Natural killer cell (primary cell): ENCODE measurements at regions not wholly inside any gene's neighbourhood (a gene's known extent, or its start where the extent isn't known, plus 50 kb on each side); places are given as distances from the start of the nearest gene placed in this dataset.

Experiments used
- ATAC-seq, 3 donors: fragments of 150-1000 bp in 2 of 3; fragments of 200-7000 bp in 1 of 3; cut with Tn5 transposase; 1 replicate in 1 of 3; 2 replicates in 2 of 3; pipeline ENCODE4 v1.10.0; 2021; ENCODE audit warnings: mild to moderate bottlenecking in 2 of 3, moderate library complexity in 2 of 3
- DNase-seq, 2 donors: peaks; one replicate each; pipeline versions ENCODE4 v3.0.0 to v3.0.0-alpha.2; 2013 to 2021; ENCODE audit warnings: mixed read lengths in 1 of 2
- H3K27ac ChIP-seq: one replicate; pipeline ENCODE4 v1.5.1; 2013; ENCODE audit warnings: mild to moderate bottlenecking, low read length
- H3K27me3 ChIP-seq: one replicate; pipeline ENCODE4 v1.6.1; 2013; ENCODE audit warnings: low read length; ENCODE audit not compliant: control insufficient read depth, insufficient read depth
- H3K36me3 ChIP-seq: one replicate; pipeline ENCODE4 v1.6.1; 2013; ENCODE audit warnings: low read length; ENCODE audit not compliant: control insufficient read depth, insufficient read depth
- H3K4me1 ChIP-seq: one replicate; pipeline ENCODE4 v1.6.1; 2013; ENCODE audit warnings: low read length; ENCODE audit not compliant: control insufficient read depth, insufficient read depth
- H3K4me3 ChIP-seq: one replicate; pipeline ENCODE4 v1.5.1; 2013; ENCODE audit warnings: low read length
- H3K9me3 ChIP-seq: one replicate; pipeline ENCODE4 v1.6.1; 2013; ENCODE audit warnings: low read length; ENCODE audit not compliant: control insufficient read depth, insufficient read depth
- H3K27ac Mint-ChIP-seq, 2 donors: one replicate each; pipeline ENCODE4 v1.8.0; 2022; ENCODE audit warnings: mild to moderate bottlenecking in 2 of 2, mixed read lengths in 2 of 2, moderate library complexity in 1 of 2
- H3K27me3 Mint-ChIP-seq, 2 donors: one replicate each; pipeline ENCODE4 v1.8.0; 2022; ENCODE audit warnings: low read depth in 2 of 2, mixed read lengths in 2 of 2
- H3K36me3 Mint-ChIP-seq: one replicate; pipeline ENCODE4 v1.8.0; 2022; ENCODE audit warnings: mixed read lengths
- H3K4me1 Mint-ChIP-seq, 2 donors: one replicate each; pipeline ENCODE4 v1.8.0; 2022; ENCODE audit warnings: mixed read lengths in 2 of 2
- H3K4me3 Mint-ChIP-seq: one replicate; pipeline ENCODE4 v1.8.0; 2022; ENCODE audit warnings: mild to moderate bottlenecking, moderate library complexity, mixed read lengths
- H3K9me3 Mint-ChIP-seq, 2 donors: one replicate each; pipeline ENCODE4 v1.8.0; 2022; ENCODE audit warnings: mixed read lengths in 2 of 2
- CTCF ChIP-seq: fragments of 200-600 bp; IDR thresholded peaks from one replicate; pipeline ENCODE4 v1.8.0; 2022; ENCODE audit warnings: antibody characterized with exemption
- WGBS: methylation state at CpG from one replicate; pipeline ENCODE4 v1.1.7; 2013; ENCODE audit warnings: missing lambda C conversion rate; ENCODE audit not compliant: insufficient coverage; 5-methylcytosine and 5-hydroxymethylcytosine counted together
- intact Hi-C: fragments of 100-400 bp; cut with micrococcal nuclease; formaldehyde crosslinking; loops from one replicate; pipeline ENCODE4 v1.14.2; 2022

- H3K9me3 ChIP-seq: no peaks in the 10 kb centered on the region
- Mint-ChIP-seq H3K4me1 (peaks cover 26 to 27% of the 10 kb centered on the region in 2 donors), H3K36me3 (no peaks in the 10 kb centered on the region), H3K27ac (no peak overlapping the region), H3K27me3 (no peaks in the 10 kb centered on the region), H3K4me3 (no peak overlapping the region), H3K9me3 (no peaks in the 10 kb centered on the region)
- no peaks in the 10 kb centered on the region for H3K27me3 ChIP-seq
- TF ChIP-seq CTCF: no peak
- DNase-seq (no peak), ATAC-seq (no peak)
- H3K4me1 ChIP-seq: peaks cover 23% of the 10 kb centered on the region
- WGBS: 63% methylated on average over 4 of the region's 4 CpGs
- no peak overlapping the region for H3K4me3 ChIP-seq
- intact Hi-C loops: no loop called here
- no peak overlapping the region for H3K27ac ChIP-seq
- H3K36me3 ChIP-seq: no peaks in the 10 kb centered on the region
Observed at GRCh38 chr2:62315476-62315875, 119.6 kb downstream of the B3GNT2 start.

GRCh38 chr2:62314291-62314690, 118.4 kb downstream of the B3GNT2 start:
- TF ChIP-seq CTCF: no peak
- Mint-ChIP-seq H3K4me3 (peak overlapping the region; percentile 83), H3K27me3 (no peaks in the 10 kb centered on the region), H3K4me1 (peaks cover 38 to 39% of the 10 kb centered on the region in 2 donors), H3K9me3 (no peaks in the 10 kb centered on the region), H3K27ac (peak overlapping the region; percentile 82 to 87), H3K36me3 (no peaks in the 10 kb centered on the region)
- peak in 1 of 2 donors; percentile 25 for DNase-seq
- Histone ChIP-seq H3K27me3 (no peaks in the 10 kb centered on the region), H3K27ac (peak overlapping the region; percentile 57), H3K4me3 (no peak overlapping the region), H3K36me3 (no peaks in the 10 kb centered on the region), H3K9me3 (no peaks in the 10 kb centered on the region), H3K4me1 (peaks cover 34% of the 10 kb centered on the region)
- intact Hi-C loops: no loop called here
- no peak for ATAC-seq
- WGBS: 0% methylated on average over 1 of the region's 2 CpGs

- Histone ChIP-seq H3K27me3 (no peaks in the 10 kb centered on the region), H3K4me1 (peaks cover 40% of the 10 kb centered on the region), H3K4me3 (no peak overlapping the region), H3K27ac (peak overlapping the region; percentile 57), H3K36me3 (no peaks in the 10 kb centered on the region), H3K9me3 (no peaks in the 10 kb centered on the region)
- no peaks in the 10 kb centered on the region for H3K36me3 Mint-ChIP-seq
- TF ChIP-seq CTCF: no peak
- WGBS: 48% methylated on average over 2 of the region's 3 CpGs
- H3K9me3 Mint-ChIP-seq: no peaks in the 10 kb centered on the region
- no peaks in the 10 kb centered on the region for H3K27me3 Mint-ChIP-seq
- H3K4me1 Mint-ChIP-seq: peaks cover 38 to 41% of the 10 kb centered on the region in 2 donors
- peak in 1 of 2 donors; percentile 63 for DNase-seq
- peak overlapping the region; percentile 83 for H3K4me3 Mint-ChIP-seq
- peak; percentile 57 to 68 (median 62) for ATAC-seq
- H3K27ac Mint-ChIP-seq: peak overlapping the region; percentile 82 to 87
- intact Hi-C loops: no loop called here
Observed at GRCh38 chr2:62313449-62314227, 117.7 kb downstream of the B3GNT2 start.
